GM18511 (cell line): ENCODE measurements at regions not wholly inside any gene's neighbourhood (a gene's known extent, or its start where the extent isn't known, plus 50 kb on each side); places are given as distances from the start of the nearest gene placed in this dataset.
"Not testable (repeated sequence)": the region's sequence is repeated elsewhere in the genome, so short reads cannot be mapped to it uniquely, and the experiment has no call there.

ENCODE experiments used
- ATAC-seq: cut with Tn5 transposase; IDR thresholded peaks from one replicate; pipeline ENCODE4 v1.9.1; 2021; ENCODE audit warnings: mild to moderate bottlenecking, moderate library complexity; ENCODE audit not compliant: unreplicated experiment

DNA sequence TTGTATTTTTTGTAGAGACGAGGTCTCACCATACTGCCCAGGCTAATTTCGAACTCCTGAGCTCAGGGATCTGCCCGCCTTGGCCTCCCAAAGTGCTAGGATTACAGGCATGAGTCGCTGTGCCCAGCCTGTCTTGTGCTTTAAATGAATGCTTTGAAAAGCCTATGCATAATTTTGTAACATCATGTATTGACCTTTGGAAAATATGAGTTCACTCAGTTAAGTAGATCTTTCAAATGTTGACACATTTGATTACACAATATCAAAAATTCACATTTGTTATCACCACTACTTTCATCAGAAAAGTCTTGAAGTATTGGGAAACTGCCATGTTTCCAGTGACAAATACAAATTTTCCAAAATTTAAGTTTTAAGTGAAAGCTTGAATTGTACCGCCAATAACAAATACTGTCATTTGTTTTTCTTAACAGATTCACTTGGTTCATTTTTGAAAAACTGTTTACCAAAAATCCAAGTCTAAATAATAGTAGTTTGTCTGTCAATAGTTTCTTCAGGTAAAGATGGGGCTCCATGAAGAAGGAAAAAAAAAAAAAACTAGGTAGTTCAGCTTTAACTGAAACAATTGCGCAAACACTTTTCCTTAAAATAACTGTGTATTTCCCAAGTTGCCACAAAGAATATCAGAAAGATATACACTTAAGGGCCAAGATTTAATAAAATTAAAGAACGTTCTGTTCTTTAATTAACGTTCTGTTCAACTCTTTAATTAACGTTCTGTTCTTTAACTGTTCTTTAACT is 233.2 kb upstream of the NR5A2 start:
- ATAC-seq: no peak

DNA sequence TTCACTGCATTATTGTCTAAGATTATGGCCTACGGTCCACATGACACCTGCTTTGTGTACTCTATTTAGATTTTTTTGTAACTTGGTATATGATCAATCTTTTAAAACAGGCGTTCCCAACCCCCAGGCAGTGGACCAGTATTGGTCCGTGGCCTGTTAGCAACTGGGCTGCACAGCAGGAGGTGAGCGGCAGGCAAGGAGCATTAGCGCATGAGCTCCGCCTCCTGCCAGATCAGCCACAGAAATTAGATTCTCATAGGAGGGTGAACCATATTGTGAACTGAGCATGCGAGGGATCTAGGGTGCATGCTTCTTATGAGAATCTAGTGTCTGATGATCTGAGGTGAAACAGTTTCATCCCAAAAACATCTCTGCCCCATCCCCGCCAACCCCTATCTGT is 228.4 kb upstream of the NR5A2 start:
- ATAC-seq: no peak

DNA sequence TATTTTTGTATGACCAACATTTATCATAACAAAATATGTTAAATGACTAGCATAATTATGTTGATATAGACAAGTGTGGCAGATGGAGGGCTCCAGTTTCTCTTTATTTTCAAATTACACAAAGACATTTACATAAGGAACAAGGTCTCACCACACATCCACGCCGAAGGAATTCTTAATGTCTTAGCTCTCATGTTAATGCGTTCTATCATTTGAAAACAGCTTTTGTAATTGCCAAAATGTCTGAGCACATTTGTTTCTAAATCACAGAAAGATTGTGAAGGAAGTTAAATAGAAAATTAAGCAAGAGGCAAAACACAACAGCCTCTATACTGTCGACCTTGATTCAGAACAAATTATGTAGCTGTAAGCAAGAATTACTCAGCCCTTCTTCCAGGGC is 223.0 kb upstream of the NR5A2 start:
- ATAC-seq: no peak

DNA sequence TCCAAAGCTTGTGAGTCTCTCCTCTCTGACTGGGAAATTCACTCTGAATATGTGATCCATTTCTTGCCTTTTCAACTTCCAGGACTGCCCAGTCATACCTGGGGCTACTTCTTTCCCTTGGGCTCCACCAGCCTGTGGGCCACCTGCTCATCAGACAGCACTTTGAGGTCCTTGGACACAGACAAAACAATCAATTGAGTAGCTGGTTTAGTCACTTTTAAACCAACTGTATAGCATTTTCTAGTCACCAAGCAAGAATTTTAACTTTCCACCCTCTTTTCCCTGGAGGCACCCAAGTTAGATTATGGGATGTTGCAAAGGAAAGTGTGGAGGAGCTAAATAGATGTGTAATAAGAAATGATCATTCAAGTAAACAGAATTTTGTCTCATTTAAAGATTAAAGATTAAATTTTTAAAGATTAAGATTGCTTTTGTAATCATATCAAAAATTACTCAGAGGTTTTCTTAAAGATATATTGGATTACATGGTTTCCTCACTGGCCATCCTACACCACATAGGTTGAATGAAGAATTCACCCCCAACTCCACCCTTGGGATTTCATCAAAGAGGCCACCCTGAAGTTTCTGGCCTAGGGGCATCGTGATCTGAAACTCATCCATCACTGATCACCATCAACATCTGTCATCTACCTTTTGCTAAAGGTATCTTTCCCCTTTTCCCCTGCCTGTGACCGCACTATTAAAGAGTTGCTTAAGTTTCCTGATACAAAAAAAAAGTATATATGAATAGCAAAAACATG is 219.2 kb upstream of the NR5A2 start:
- no peak for ATAC-seq

- no peak for ATAC-seq
These were observed 218.2 kb upstream of the NR5A2 start for GRCh38 chr1:199809311-199809710.

DNA sequence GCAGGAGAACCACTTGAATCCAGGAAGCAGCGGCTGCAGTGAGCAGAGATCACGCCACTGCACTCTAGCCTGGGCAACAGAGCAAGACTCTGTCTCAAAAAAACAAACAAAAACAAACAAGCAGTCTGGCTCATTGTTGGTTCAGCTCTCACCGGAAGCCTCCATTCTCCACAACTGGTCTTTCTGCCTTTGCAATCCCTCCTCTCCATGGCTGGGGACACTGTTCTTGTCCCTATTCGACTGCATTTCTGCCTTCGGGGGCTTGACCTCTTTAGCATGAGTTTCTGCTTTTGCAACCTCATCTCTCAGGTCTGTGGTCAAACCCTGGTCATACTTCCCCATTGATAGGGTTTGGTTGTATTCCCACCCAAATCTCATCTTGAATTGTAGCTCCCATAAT is 216.3 kb upstream of the NR5A2 start:
- ATAC-seq: no peak

GRCh38 chr1:199813198-199813597 is 214.3 kb upstream of the NR5A2 start:
- ATAC-seq: no peak

GRCh38 chr1:199815947-199816346 is 211.6 kb upstream of the NR5A2 start:
- ATAC-seq: no peak

GRCh38 chr1:199817266-199817665 is 210.2 kb upstream of the NR5A2 start:
- no peak for ATAC-seq

DNA sequence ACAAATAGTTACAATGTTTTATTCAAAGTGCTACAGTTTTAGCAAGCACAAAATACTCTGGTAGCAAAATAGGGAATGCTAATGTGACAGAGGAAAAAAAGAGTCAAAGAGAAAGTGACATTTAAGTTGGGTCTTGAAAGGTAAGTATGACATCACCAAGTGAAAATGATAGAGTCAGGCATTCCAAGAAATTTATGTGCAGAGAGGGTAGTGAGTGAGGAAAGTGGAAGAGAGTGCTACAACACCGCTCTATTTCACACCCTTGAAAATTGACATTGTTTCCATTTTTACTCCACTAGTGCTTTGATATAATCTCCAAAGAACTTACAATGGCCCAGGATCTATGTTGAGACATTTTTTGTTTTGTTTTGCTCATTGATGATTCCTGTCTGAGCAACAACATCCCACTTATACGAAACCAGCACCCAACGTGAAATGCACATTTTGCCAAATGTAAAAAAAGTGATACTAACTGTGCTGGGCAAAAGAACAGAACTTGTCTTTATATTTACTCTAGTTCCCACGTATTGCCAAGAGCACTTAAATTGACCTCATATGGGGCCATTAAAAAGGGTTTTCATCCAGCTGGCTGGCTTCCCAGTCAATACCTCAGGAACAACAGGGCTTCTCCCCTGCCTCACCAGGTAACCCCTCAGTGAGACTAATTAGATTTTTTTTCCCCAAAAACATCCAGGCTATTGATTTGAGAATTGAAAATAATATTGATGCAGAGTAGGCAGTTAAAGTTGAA is 206.3 kb upstream of the NR5A2 start:
- ATAC-seq: no peak

- ATAC-seq: no peak
These were observed 195.1 kb upstream of the NR5A2 start for GRCh38 chr1:199832451-199832850.

DNA sequence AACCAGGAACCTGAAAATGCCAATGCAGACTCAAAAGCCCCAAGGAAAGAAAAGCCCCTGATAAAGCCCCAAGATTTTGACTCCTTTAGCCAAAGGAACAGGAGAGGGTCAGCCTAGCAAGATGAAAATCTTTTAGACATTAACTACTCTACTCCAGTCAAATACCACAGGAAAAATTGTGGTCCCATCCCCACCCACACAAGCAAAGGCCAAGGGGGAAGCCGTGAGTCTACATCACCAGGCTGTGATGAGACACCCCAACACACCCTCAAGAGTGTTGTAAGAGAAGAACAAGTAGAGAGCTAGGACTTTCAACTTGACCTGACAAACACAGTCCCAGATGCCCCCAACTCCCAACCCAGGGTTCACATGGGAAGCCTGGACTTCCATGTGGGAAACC is 192.8 kb upstream of the NR5A2 start:
- no peak for ATAC-seq

GRCh38 chr1:199836430-199836829 is 191.1 kb upstream of the NR5A2 start:
- ATAC-seq: no peak

DNA sequence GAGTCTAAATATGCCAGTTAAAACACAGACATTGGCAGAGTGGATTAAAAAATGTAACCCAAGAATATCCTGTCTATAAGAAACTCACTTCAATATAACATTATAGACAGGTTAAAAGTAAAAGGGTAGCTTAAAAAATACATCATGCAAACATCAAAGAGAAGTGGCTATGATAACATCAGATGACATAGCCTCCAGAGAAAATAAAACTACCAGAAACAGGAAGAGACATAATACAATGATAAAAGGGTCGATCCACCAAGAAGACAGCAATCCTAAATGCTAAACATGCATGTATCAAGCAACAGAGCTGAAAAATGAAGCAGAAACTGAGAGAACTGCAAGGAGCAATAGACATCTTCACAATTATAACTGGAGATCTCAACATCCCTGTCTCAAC is 190.2 kb upstream of the NR5A2 start:
- ATAC-seq: no peak

- not testable (repeated sequence) for ATAC-seq
These were observed 187.9 kb upstream of the NR5A2 start for GRCh38 chr1:199839608-199840007.

DNA sequence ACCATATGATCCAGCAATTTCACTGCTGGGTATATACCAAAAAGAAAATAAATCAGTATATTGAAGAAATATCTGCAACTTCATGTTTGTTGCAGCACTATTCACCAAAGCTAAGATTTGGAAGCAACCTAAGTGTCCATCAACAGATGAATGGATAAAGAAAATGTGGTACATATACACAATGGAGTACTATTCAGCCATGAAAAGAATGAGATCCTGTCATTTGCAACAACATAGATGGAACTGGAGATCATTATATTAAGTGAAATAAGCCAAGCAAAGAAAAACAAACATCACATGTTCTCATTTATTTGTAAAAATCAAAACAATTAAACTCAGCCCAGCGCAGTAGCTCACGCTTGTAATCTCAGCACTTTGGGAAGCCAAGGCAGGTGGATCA is 184.4 kb upstream of the NR5A2 start:
- ATAC-seq: not testable (repeated sequence)

DNA sequence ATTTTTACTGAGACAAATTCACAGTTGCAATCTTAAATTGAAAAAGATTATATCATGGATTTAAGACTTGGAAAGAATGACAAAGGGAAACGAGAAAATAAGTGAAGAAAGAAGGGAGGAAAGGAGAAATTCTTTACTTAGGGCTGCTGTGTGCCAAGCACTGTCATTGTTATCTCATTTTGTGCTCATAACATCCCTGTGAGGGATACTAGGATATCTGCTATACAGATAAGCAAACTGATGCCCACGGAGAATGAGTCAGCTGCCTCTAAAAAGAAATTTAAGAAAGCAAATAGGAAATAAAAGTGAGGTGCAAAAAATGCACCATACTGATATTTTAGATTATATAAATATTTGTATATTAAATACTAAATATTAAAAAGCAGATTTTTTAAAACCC is 183.6 kb upstream of the NR5A2 start:
- ATAC-seq: no peak

DNA sequence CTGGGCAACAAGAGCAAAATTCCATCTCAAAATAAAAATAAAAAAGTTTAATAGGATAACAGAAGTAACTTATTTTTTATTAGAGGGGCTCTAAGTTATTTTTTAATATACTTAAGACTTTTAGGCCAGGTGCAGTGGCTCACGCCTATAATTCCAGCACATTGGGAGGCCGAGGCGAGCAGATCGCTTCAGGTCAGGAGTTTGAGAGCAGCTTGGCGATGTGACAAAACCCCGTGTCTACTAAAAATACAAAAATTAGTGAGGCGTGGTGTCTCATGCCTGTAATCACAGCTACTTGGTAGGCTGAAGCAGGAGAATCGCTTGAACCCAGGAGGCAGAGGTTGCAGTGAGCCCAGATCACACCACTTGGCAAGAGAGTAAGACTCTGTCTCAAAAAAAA is 180.5 kb upstream of the NR5A2 start:
- ATAC-seq: no peak

DNA sequence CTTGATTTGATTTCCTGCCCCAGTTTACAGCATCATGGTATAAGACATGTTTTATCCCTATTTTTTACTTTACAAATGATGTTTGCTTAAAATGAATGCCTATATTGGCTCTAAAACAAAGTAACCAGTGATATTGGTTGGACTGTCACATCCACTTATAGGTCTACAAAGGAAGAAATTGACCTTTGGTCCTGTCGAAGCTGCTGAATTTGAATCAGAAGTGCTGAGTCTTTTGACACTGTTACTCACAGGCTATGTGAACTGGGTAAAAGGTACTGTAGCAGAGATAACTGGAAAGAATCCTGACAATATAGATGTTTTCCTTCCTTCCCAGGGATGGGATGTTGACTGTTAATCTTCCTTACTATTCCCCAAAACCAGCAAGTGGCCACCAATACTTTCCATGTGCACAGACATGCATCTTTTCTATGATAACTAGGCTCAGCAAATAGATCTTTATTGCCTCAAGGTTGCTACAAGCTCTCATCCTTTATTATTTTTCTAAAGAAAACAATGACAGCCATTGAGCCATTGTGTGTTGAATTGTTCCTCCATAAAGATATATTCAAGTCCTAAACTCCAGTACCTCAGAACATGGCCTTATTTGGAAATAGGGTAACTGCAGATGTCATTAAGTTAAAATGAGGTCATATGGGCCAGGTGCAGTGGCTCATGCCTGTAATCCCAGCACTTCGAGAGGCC is 175.9 kb upstream of the NR5A2 start:
- ATAC-seq: no peak

DNA sequence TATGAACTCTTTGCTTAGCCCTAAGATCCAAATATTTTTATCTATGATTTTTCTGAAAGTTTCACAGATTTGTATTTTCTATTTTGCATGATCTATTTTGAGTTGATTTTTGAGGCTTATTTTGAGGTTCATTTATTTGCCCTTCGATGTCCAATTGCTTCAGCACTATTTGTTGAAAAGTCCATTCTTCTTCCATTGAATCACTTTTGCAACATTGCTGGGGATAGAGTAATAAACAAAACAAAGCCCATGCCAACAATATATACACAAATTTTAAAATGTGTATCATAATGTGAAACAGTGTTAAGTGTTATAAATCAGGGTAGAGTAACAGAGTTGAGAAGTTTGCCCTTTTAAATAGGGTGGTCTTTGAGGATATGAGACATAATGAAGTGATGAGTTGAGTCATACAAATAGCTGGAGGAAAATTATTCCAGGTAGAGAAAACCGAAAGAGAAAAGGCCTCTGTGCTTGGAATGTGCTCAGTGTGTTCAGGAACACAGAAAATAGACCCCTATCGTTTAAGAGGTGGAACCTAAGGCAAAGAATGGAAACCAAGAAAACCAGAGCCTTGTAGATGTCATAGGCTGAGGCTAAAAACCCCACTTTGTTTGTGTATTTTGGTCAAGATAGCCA is 172.7 kb upstream of the NR5A2 start:
- no peak for ATAC-seq

- no peak for ATAC-seq
These were observed 171.9 kb upstream of the NR5A2 start for GRCh38 chr1:199855580-199855979.
